H9 (cell line): ENCODE measurements at regions not wholly inside any gene's neighbourhood (a gene's known extent, or its start where the extent isn't known, plus 50 kb on each side); places are given as distances from the start of the nearest gene placed in this dataset.

Experiments used
- DNase-seq: peaks from one replicate; pipeline ENCODE4 v3.0.0-alpha.2; 2017
- H2AFZ ChIP-seq: one replicate; pipeline ENCODE4 v1.6.1; 2013; ENCODE audit warnings: mild to moderate bottlenecking, low read length, control low read depth, moderate library complexity
- H2AK5ac ChIP-seq: 2 replicates; pipeline ENCODE4 v1.6.1; 2013; ENCODE audit warnings: low read length, control low read depth, mixed read lengths; ENCODE audit not compliant: insufficient read length
- H2BK120ac ChIP-seq: one replicate; pipeline ENCODE4 v1.6.1; 2013; ENCODE audit warnings: low read depth, mild to moderate bottlenecking, low read length, control low read depth, inconsistent platforms; ENCODE audit not compliant: poor library complexity, severe bottlenecking
- H2BK12ac ChIP-seq: 2 replicates; pipeline ENCODE4 v1.6.1; 2013; ENCODE audit warnings: low read length, control low read depth, mixed read lengths, low read depth; ENCODE audit not compliant: insufficient read length
- H2BK15ac ChIP-seq: 2 replicates; pipeline ENCODE4 v1.6.1; 2013; ENCODE audit warnings: low read depth, low read length, control low read depth
- H2BK20ac ChIP-seq: one replicate; pipeline ENCODE4 v1.6.1; 2013; ENCODE audit warnings: low read depth, mild to moderate bottlenecking, low read length, control low read depth, inconsistent platforms; ENCODE audit not compliant: poor library complexity, severe bottlenecking
- H2BK5ac ChIP-seq: 2 replicates; pipeline ENCODE4 v1.6.1; 2013; ENCODE audit warnings: low read length, control low read depth, mixed read lengths; ENCODE audit not compliant: insufficient read length
- H3K14ac ChIP-seq: 2 replicates; pipeline ENCODE4 v1.6.1; 2013; ENCODE audit warnings: low read length, control low read depth; ENCODE audit not compliant: insufficient read depth
- H3K18ac ChIP-seq: 2 replicates; pipeline ENCODE4 v1.6.1; 2013; ENCODE audit warnings: low read depth, mild to moderate bottlenecking, mixed read lengths, low read length, control low read depth; ENCODE audit not compliant: insufficient read length
- H3K23ac ChIP-seq: 2 replicates; pipeline ENCODE4 v1.6.1; 2013; ENCODE audit warnings: low read length, control low read depth, mixed read lengths, low read depth; ENCODE audit not compliant: insufficient read length
- H3K23me2 ChIP-seq: 2 replicates; pipeline ENCODE4 v1.6.1; 2013; ENCODE audit warnings: low read depth, mild to moderate bottlenecking, mixed read lengths, low read length, control low read depth; ENCODE audit not compliant: insufficient read length, poor library complexity, severe bottlenecking
- H3K27ac ChIP-seq: 2 replicates; pipeline ENCODE4 v1.5.1; 2013; ENCODE audit warnings: low read length, control low read depth, mixed read lengths, low read depth; ENCODE audit not compliant: insufficient read length
- H3K27me3 ChIP-seq: 2 replicates; pipeline ENCODE4 v1.6.1; 2013; ENCODE audit warnings: low read length, control low read depth, inconsistent platforms; ENCODE audit not compliant: insufficient read depth
- H3K4ac ChIP-seq: 2 replicates; pipeline ENCODE4 v1.6.1; 2013; ENCODE audit warnings: low read depth, mild to moderate bottlenecking, control low read depth, inconsistent platforms, low read length, moderate library complexity
- H3K4me1 ChIP-seq: 2 replicates; pipeline ENCODE4 v1.6.1; 2013; ENCODE audit warnings: low read length, control low read depth, inconsistent platforms; ENCODE audit not compliant: insufficient read depth
- H3K4me2 ChIP-seq: 2 replicates; pipeline ENCODE4 v1.6.1; 2013; ENCODE audit warnings: low read length, control low read depth, mixed read lengths; ENCODE audit not compliant: insufficient read length, insufficient read depth
- H3K56ac ChIP-seq: 2 replicates; pipeline ENCODE4 v1.6.1; 2013; ENCODE audit warnings: low read depth, mild to moderate bottlenecking, mixed read lengths, low read length, control low read depth; ENCODE audit not compliant: insufficient read length
- H3K79me1 ChIP-seq: 2 replicates; pipeline ENCODE4 v1.6.1; 2013; ENCODE audit warnings: low read depth, mild to moderate bottlenecking, moderate library complexity, low read length, control low read depth, inconsistent platforms; ENCODE audit not compliant: insufficient read depth, poor library complexity, severe bottlenecking
- H3K79me2 ChIP-seq: 2 replicates; pipeline ENCODE4 v1.6.1; 2013; ENCODE audit warnings: low read length, control low read depth, inconsistent platforms; ENCODE audit not compliant: insufficient read depth
- H3K9ac ChIP-seq: 2 replicates; pipeline ENCODE4 v1.6.1; 2013; ENCODE audit warnings: low read length, control low read depth, mixed read lengths; ENCODE audit not compliant: insufficient read length; ENCODE audit errors: extremely low read depth
- H3K9me3 ChIP-seq: one replicate; pipeline ENCODE4 v1.6.1; 2013; ENCODE audit warnings: low read depth, low read length, inconsistent platforms; ENCODE audit not compliant: control insufficient read depth
- H3T11ph ChIP-seq: one replicate; pipeline ENCODE4 v1.6.1; 2013; ENCODE audit warnings: mild to moderate bottlenecking, low read length, control low read depth, inconsistent platforms
- H4K20me1 ChIP-seq: one replicate; pipeline ENCODE4 v1.6.1; 2013; ENCODE audit not compliant: control insufficient read depth, insufficient read length, insufficient read depth
- H4K5ac ChIP-seq: 2 replicates; pipeline ENCODE4 v1.6.1; 2013; ENCODE audit warnings: low read depth, mild to moderate bottlenecking, mixed read lengths, low read length, control low read depth; ENCODE audit not compliant: insufficient read length
- H4K8ac ChIP-seq: replicated peaks from 2 replicates; pipeline ENCODE4 v1.6.1; 2013; ENCODE audit warnings: low read length, control low read depth, mixed read lengths, low read depth; ENCODE audit not compliant: insufficient read length
- H4K91ac ChIP-seq: 2 replicates; pipeline ENCODE4 v1.6.1; 2013; ENCODE audit warnings: low read depth, mild to moderate bottlenecking, moderate library complexity, mixed read lengths, low read length, control low read depth; ENCODE audit not compliant: insufficient read length
- H3K27ac Mint-ChIP-seq, 3 experiments: 2 replicates in 2 of 3; 3 replicates in 1 of 3; pipeline ENCODE4 v1.8.0; 2020 to 2021; ENCODE audit warnings: mixed read lengths in 3 of 3, mild to moderate bottlenecking in 1 of 3, moderate library complexity in 1 of 3
- H3K27me3 Mint-ChIP-seq: 2 replicates; pipeline ENCODE4 v1.8.0; 2021; ENCODE audit warnings: low read depth, mild to moderate bottlenecking, moderate library complexity, mixed read lengths
- H3K36me3 Mint-ChIP-seq, 3 experiments: 2 replicates in 2 of 3; 3 replicates in 1 of 3; pipeline ENCODE4 v1.8.0; 2020 to 2021; ENCODE audit warnings: low read depth in 3 of 3, mixed read lengths in 3 of 3; ENCODE audit not compliant: insufficient read depth in 1 of 3
- H3K4me1 Mint-ChIP-seq, 2 experiments: 2 replicates each; pipeline ENCODE4 v1.8.0; 2020; ENCODE audit warnings: mixed read lengths in 2 of 2
- H3K4me3 Mint-ChIP-seq, 2 experiments: 2 replicates in 1 of 2; 3 replicates in 1 of 2; pipeline ENCODE4 v1.8.0; 2020 to 2021; ENCODE audit warnings: mild to moderate bottlenecking in 2 of 2, mixed read lengths in 2 of 2, moderate library complexity in 1 of 2
- H3K9me3 Mint-ChIP-seq, 2 experiments: 2 replicates in 1 of 2; 3 replicates in 1 of 2; pipeline ENCODE4 v1.8.0; 2020; ENCODE audit warnings: mild to moderate bottlenecking in 2 of 2, mixed read lengths in 2 of 2, moderate library complexity in 1 of 2
- WGBS: extraction: QIAGEN DNeasy Blood & Tissue Kit; methylation state at CpG from one replicate; pipeline ENCODE4 v1.1.7; 2013; ENCODE audit warnings: missing lambda C conversion rate, low lambda C conversion rate, mixed read lengths; ENCODE audit not compliant: insufficient read length; ENCODE audit errors: extremely low coverage; 5-methylcytosine and 5-hydroxymethylcytosine counted together
- TF ChIP-seq, protein P1 (sequence below): fragments of 200-600 bp; sonication (generic); conservative IDR thresholded peaks from 3 replicates; pipeline ENCODE4 v1.8.0; 2021; ENCODE audit warnings: antibody characterized with exemption, mild to moderate bottlenecking

- Histone ChIP-seq H2BK5ac (no peak overlapping the region), H2BK12ac (no peak overlapping the region), H3K23me2 (no peaks in the 10 kb centered on the region), H4K20me1 (no peaks in the 10 kb centered on the region), H3T11ph (no peak overlapping the region), H3K9me3 (peaks cover 26% of the 10 kb centered on the region), H2AK5ac (no peak overlapping the region), H3K4me2 (no peak overlapping the region), H3K14ac (no peak overlapping the region), H3K27ac (no peak overlapping the region), H2BK20ac (no peak overlapping the region), H4K5ac (no peak overlapping the region), H2BK15ac (no peak overlapping the region), H3K4me1 (no peaks in the 10 kb centered on the region), H3K79me1 (no peaks in the 10 kb centered on the region), H3K79me2 (no peaks in the 10 kb centered on the region), H3K56ac (no peak overlapping the region), H3K18ac (no peak overlapping the region), H2BK120ac (no peak overlapping the region), H2AFZ (no peak overlapping the region), H4K8ac (no peak overlapping the region), H3K27me3 (no peaks in the 10 kb centered on the region), H3K4ac (no peak overlapping the region), H4K91ac (no peak overlapping the region), H3K9ac (no peak overlapping the region), H3K23ac (no peak overlapping the region)
- Mint-ChIP-seq H3K27me3 (peaks cover 2% of the 10 kb centered on the region; the same call in 1 of the 2 replicates), H3K4me1 (peaks cover 7 to 10% of the 10 kb centered on the region in 2 experiments; a peak in 3 of 4 replicates), H3K27ac (no peak overlapping the region), H3K4me3 (no peak overlapping the region), H3K36me3 (peaks cover 0 to 1% (median 0%) of the 10 kb centered on the region in 3 experiments; a peak in 2 of 7 replicates), H3K9me3 (peaks cover 0 to 36% of the 10 kb centered on the region in 2 experiments; a peak in 4 of 5 replicates)
- TF ChIP-seq, protein P1, sequence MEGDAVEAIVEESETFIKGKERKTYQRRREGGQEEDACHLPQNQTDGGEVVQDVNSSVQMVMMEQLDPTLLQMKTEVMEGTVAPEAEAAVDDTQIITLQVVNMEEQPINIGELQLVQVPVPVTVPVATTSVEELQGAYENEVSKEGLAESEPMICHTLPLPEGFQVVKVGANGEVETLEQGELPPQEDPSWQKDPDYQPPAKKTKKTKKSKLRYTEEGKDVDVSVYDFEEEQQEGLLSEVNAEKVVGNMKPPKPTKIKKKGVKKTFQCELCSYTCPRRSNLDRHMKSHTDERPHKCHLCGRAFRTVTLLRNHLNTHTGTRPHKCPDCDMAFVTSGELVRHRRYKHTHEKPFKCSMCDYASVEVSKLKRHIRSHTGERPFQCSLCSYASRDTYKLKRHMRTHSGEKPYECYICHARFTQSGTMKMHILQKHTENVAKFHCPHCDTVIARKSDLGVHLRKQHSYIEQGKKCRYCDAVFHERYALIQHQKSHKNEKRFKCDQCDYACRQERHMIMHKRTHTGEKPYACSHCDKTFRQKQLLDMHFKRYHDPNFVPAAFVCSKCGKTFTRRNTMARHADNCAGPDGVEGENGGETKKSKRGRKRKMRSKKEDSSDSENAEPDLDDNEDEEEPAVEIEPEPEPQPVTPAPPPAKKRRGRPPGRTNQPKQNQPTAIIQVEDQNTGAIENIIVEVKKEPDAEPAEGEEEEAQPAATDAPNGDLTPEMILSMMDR, result no peak
- DNase-seq, result no peak
- WGBS, result no CpG with 5 or more reads among the region's 1 CpG
Observed at GRCh38 chrX:20681683-20682082, 415.0 kb upstream of the RPS6KA3 start.
